ENCODE measurements at regions not wholly inside any gene's neighbourhood (a gene's known extent, or its start where the extent isn't known, plus 50 kb on each side); places are given as distances from the start of the nearest gene placed in this dataset.

- Histone ChIP-seq H4K20me1 (ENCODE audit: insufficient read depth) (no peaks in the 10 kb centered on the region), H3K27ac (no peak overlapping the region), H2AFZ (ENCODE audit: low read depth) (no peak overlapping the region)
These were observed 516.2 kb downstream of the SLC16A7 start for GRCh38 chr12:60112063-60112462.

GRCh38 chr12:60112763-60113162 is 516.9 kb downstream of the SLC16A7 start:
- H3K4me3 ChIP-seq (IDR thresholded peaks at IDR 0.05; ENCODE audit: insufficient read depth, low read depth, low read length): no peak overlapping the region
- H3K79me2 ChIP-seq (ENCODE audit: insufficient read depth, low read depth): no peaks in the 10 kb centered on the region
- H3K36me3 ChIP-seq (ENCODE audit: insufficient read depth): no peaks in the 10 kb centered on the region; the same call in 1 of the 2 replicates
- no peak overlapping the region for H3K4me2 ChIP-seq
- no peak overlapping the region for H3K27ac ChIP-seq
- TF ChIP-seq CTCF (conservative IDR thresholded peaks at IDR 0.05; ENCODE audit: low read depth, low read length): no peak
- no peaks in the 10 kb centered on the region for H3K27me3 ChIP-seq (ENCODE audit: insufficient read depth, low read depth)
- no peak overlapping the region for H2AFZ ChIP-seq (ENCODE audit: low read depth)
- H3K4me1 ChIP-seq (ENCODE audit: low read depth, poor library complexity, severe bottlenecking): no peaks in the 10 kb centered on the region
- H3K9ac ChIP-seq: no peak overlapping the region
- H4K20me1 ChIP-seq (ENCODE audit: insufficient read depth): no peaks in the 10 kb centered on the region

More at GRCh38 chr12:60112063-60112462, 516.2 kb downstream of the SLC16A7 start:
- Histone ChIP-seq H3K27me3 (ENCODE audit: insufficient read depth, low read depth) (no peaks in the 10 kb centered on the region), H3K4me3 (IDR thresholded peaks at IDR 0.05; ENCODE audit: insufficient read depth, low read depth, low read length) (no peak overlapping the region), H3K4me1 (ENCODE audit: low read depth, poor library complexity, severe bottlenecking) (no peaks in the 10 kb centered on the region), H3K9ac (no peak overlapping the region; the same call in 1 of the 2 replicates), H3K4me2 (no peak overlapping the region), H3K79me2 (ENCODE audit: insufficient read depth, low read depth) (no peaks in the 10 kb centered on the region), H3K36me3 (ENCODE audit: insufficient read depth) (no peaks in the 10 kb centered on the region; the same call in 1 of the 2 replicates)
- TF ChIP-seq CTCF (conservative IDR thresholded peaks at IDR 0.05; ENCODE audit: low read depth, low read length): no peak

- Histone ChIP-seq H3K36me3 (ENCODE audit: insufficient read depth) (no peaks in the 10 kb centered on the region; the same call in 1 of the 2 replicates), H2AFZ (ENCODE audit: low read depth) (no peak overlapping the region), H3K9ac (no peak overlapping the region), H3K79me2 (ENCODE audit: insufficient read depth, low read depth) (no peaks in the 10 kb centered on the region), H3K27me3 (ENCODE audit: insufficient read depth, low read depth) (no peaks in the 10 kb centered on the region), H3K4me2 (no peak overlapping the region), H3K4me1 (ENCODE audit: low read depth, poor library complexity, severe bottlenecking) (no peaks in the 10 kb centered on the region), H3K4me3 (IDR thresholded peaks at IDR 0.05; ENCODE audit: insufficient read depth, low read depth, low read length) (no peak overlapping the region), H4K20me1 (ENCODE audit: insufficient read depth) (no peaks in the 10 kb centered on the region), H3K27ac (no peak overlapping the region)
- TF ChIP-seq CTCF (conservative IDR thresholded peaks at IDR 0.05; ENCODE audit: low read depth, low read length): no peak
These were observed 518.3 kb downstream of the SLC16A7 start for GRCh38 chr12:60114169-60114568.

GRCh38 chr12:60119327-60119726 is 523.5 kb downstream of the SLC16A7 start:
- no peaks in the 10 kb centered on the region for H3K4me1 ChIP-seq (ENCODE audit: low read depth, poor library complexity, severe bottlenecking)
- TF ChIP-seq CTCF (conservative IDR thresholded peaks at IDR 0.05; ENCODE audit: low read depth, low read length): no peak
- H3K4me2 ChIP-seq: no peak overlapping the region
- no peaks in the 10 kb centered on the region for H3K36me3 ChIP-seq (ENCODE audit: insufficient read depth)
- no peak overlapping the region for H3K9ac ChIP-seq
- no peaks in the 10 kb centered on the region for H3K79me2 ChIP-seq (ENCODE audit: insufficient read depth, low read depth)
- H3K4me3 ChIP-seq (IDR thresholded peaks at IDR 0.05; ENCODE audit: insufficient read depth, low read depth, low read length): no peak overlapping the region
- no peaks in the 10 kb centered on the region for H3K27me3 ChIP-seq (ENCODE audit: insufficient read depth, low read depth)
- H2AFZ ChIP-seq (ENCODE audit: low read depth): no peak overlapping the region
- no peaks in the 10 kb centered on the region for H4K20me1 ChIP-seq (ENCODE audit: insufficient read depth)
- H3K27ac ChIP-seq: no peak overlapping the region
